HepG2 (cell line): ENCODE measurements at regions not wholly inside any gene's neighbourhood (a gene's known extent, or its start where the extent isn't known, plus 50 kb on each side); places are given as distances from the start of the nearest gene placed in this dataset.

Experiments
- CCDC6 ChIP-seq: sonication (generic); formaldehyde crosslinking; IDR thresholded peaks from 2 replicates; pipeline ENCODE4 v1.8.1; 2022; ENCODE audit warnings: mild to moderate bottlenecking, missing genetic modification reagents, moderate library complexity
- CREB1 ChIP-seq, 2 experiments: fragments of 450-650 bp in 1 of 2; IDR thresholded peaks; 2 replicates each; pipeline ENCODE4 v1.6.1; 2016 to 2017; ENCODE audit warnings: control low read depth in 1 of 2, mild to moderate bottlenecking in 1 of 2, missing compliant biosample characterization in 1 of 2, missing genetic modification characterization in 1 of 2
- CREM ChIP-seq, 2 experiments: sonication (generic) in 1 of 2; formaldehyde crosslinking in 1 of 2; IDR thresholded peaks; 2 replicates each; pipeline versions ENCODE4 v1.4.0 to v1.6.1; 2016 to 2020; ENCODE audit warnings: antibody characterized with exemption in 1 of 2, mild to moderate bottlenecking in 1 of 2, missing genetic modification reagents in 1 of 2
- DMAP1 ChIP-seq: IDR thresholded peaks from 2 replicates; pipeline ENCODE4 v1.6.1; 2016
- FOXA3 ChIP-seq: IDR thresholded peaks from 2 replicates; pipeline ENCODE4 v1.6.1; 2016; ENCODE audit warnings: missing genetic modification reagents, missing compliant biosample characterization
- GATAD2A ChIP-seq: IDR thresholded peaks from 2 replicates; pipeline ENCODE4 v1.6.1; 2016
- IKZF1 ChIP-seq: fragments of 450-650 bp; IDR thresholded peaks from 2 replicates; pipeline ENCODE4 v1.7.1; 2016
- KDM4B ChIP-seq: sonication (generic); formaldehyde crosslinking; IDR thresholded peaks from 2 replicates; pipeline ENCODE4 v1.4.0; 2020; ENCODE audit warnings: missing genetic modification reagents
- MTF1 ChIP-seq: sonication (generic); formaldehyde crosslinking; IDR thresholded peaks from 2 replicates; pipeline ENCODE4 v1.5.0; 2020; ENCODE audit warnings: missing genetic modification reagents
- MYPOP ChIP-seq: sonication (generic); formaldehyde crosslinking; IDR thresholded peaks from 2 replicates; pipeline ENCODE4 v1.8.1; 2023; ENCODE audit warnings: mild to moderate bottlenecking, moderate library complexity, missing genetic modification reagents
- NCOR1 ChIP-seq: fragments of 200-600 bp; sonication (generic); IDR thresholded peaks from 2 replicates; pipeline ENCODE4 v1.7.0; 2017; ENCODE audit warnings: antibody characterized with exemption, low read length, borderline replicate concordance
- NKX3-1 ChIP-seq: sonication (generic); formaldehyde crosslinking; IDR thresholded peaks from 2 replicates; pipeline ENCODE4 v1.5.0; 2020; ENCODE audit warnings: missing genetic modification reagents
- PITX1 ChIP-seq: sonication (generic); formaldehyde crosslinking; IDR thresholded peaks from 2 replicates; pipeline ENCODE4 v1.5.1; 2020; ENCODE audit warnings: mild to moderate bottlenecking, missing genetic modification reagents
- REPIN1 ChIP-seq: sonication (generic); formaldehyde crosslinking; IDR thresholded peaks from 2 replicates; pipeline ENCODE4 v1.8.0; 2022; ENCODE audit warnings: missing genetic modification reagents, low read depth, mild to moderate bottlenecking, borderline replicate concordance
- SP140L ChIP-seq: sonication (generic); formaldehyde crosslinking; IDR thresholded peaks from 2 replicates; pipeline ENCODE4 v1.4.0; 2020; ENCODE audit warnings: missing genetic modification reagents, borderline replicate concordance
- SUZ12 ChIP-seq: fragments of 150-350 bp; IDR thresholded peaks from 2 replicates; pipeline ENCODE4 v1.6.1; 2014; ENCODE audit warnings: low read depth, low read length
- ZBED4 ChIP-seq: sonication (generic); formaldehyde crosslinking; IDR thresholded peaks from 2 replicates; pipeline ENCODE4 v1.4.0; 2020; ENCODE audit warnings: missing genetic modification reagents, borderline replicate concordance
- ZGPAT ChIP-seq: IDR thresholded peaks from 2 replicates; pipeline ENCODE4 v1.6.1; 2016; ENCODE audit warnings: mild to moderate bottlenecking
- ZNF205 ChIP-seq: IDR thresholded peaks from 2 replicates; pipeline ENCODE4 v1.6.1; 2018; ENCODE audit warnings: missing biosample characterization, missing genetic modification reagents
- ZNF280D ChIP-seq: sonication (generic); formaldehyde crosslinking; IDR thresholded peaks from 2 replicates; pipeline ENCODE4 v1.5.1; 2020; ENCODE audit warnings: mild to moderate bottlenecking, missing genetic modification reagents
- ZNF510 ChIP-seq: sonication (generic); formaldehyde crosslinking; IDR thresholded peaks from 2 replicates; pipeline ENCODE4 v1.4.0; 2020; ENCODE audit warnings: low read depth, mild to moderate bottlenecking, missing genetic modification reagents

- TF ChIP-seq CCDC6 (CRISPR knock-in tag), result no peak
- TF ChIP-seq ZNF205, result peak; percentile 32; the same call in 1 of the 2 replicates
- TF ChIP-seq IKZF1, result no peak
- TF ChIP-seq ZNF280D (CRISPR knock-in tag), result peak; percentile 45; the same call in 1 of the 2 replicates
- TF ChIP-seq GATAD2A (CRISPR knock-in tag), result peak; percentile 58
- peak; percentile 47; the same call in 1 of the 2 replicates for TF ChIP-seq MYPOP (CRISPR knock-in tag)
- TF ChIP-seq SP140L, result peak; percentile 66; the same call in 1 of the 2 replicates
- TF ChIP-seq NKX3-1 (CRISPR knock-in tag), result peak; percentile 33; the same call in 1 of the 2 replicates
- TF ChIP-seq ZBED4 (CRISPR knock-in tag), result 0 out of 2 replicates have a peak, but pooled peaks have one; percentile 16
- no peak for TF ChIP-seq DMAP1
- peak; percentile 44; the same call in 1 of the 2 replicates for TF ChIP-seq PITX1 (CRISPR knock-in tag)
- TF ChIP-seq SUZ12, result no peak
- peak; percentile 29; the same call in 1 of the 2 replicates for TF ChIP-seq CREM (IDR thresholded peaks at IDR 0.05)
- TF ChIP-seq CREM (CRISPR knock-in tag; IDR thresholded peaks at IDR 0.05), result no peak
- no peak for TF ChIP-seq KDM4B (CRISPR knock-in tag)
- TF ChIP-seq ZNF510 (CRISPR knock-in tag), result no peak
- TF ChIP-seq FOXA3, result peak; percentile 27; the same call in 1 of the 2 replicates
- peak; percentile 73; the same call in 1 of the 2 replicates for TF ChIP-seq ZGPAT (CRISPR knock-in tag)
- no peak for TF ChIP-seq CREB1 (IDR thresholded peaks at IDR 0.05)
- TF ChIP-seq CREB1 (CRISPR knock-in tag; IDR thresholded peaks at IDR 0.05), result peak; percentile 69
- no peak for TF ChIP-seq MTF1 (CRISPR knock-in tag)
- TF ChIP-seq NCOR1, result peak; percentile 67; the same call in 1 of the 2 replicates
- 0 out of 2 replicates have a peak, but pooled peaks have one; percentile 56 for TF ChIP-seq REPIN1 (CRISPR knock-in tag)
Observed at GRCh38 chr6:28643017-28643740, 117.5 kb downstream of the GPX5 start (continued).
